Central memory CD8-positive, alpha-beta T cell (primary cell): ENCODE measurements at regions not wholly inside any gene's neighbourhood (a gene's known extent, or its start where the extent isn't known, plus 50 kb on each side); places are given as distances from the start of the nearest gene placed in this dataset.
"Not testable (repeated sequence)": the region's sequence is repeated elsewhere in the genome, so short reads cannot be mapped to it uniquely, and the experiment has no call there.

Experiments
- ATAC-seq: fragments of 150-1000 bp; cut with Tn5 transposase; replicated peaks from 2 replicates; pipeline ENCODE4 v1.10.0; 2022; ENCODE audit warnings: mild to moderate bottlenecking, moderate FRiP score, moderate number of reproducible peaks; ENCODE audit not compliant: poor library complexity, severe bottlenecking; ENCODE audit errors: extremely low read depth
- DNase-seq, 2 donors: peaks; one replicate each; pipeline ENCODE4 v3.0.0; 2021; ENCODE audit warnings: low spot score in 2 of 2
- H3K27ac Mint-ChIP-seq: one replicate; pipeline ENCODE4 v1.8.0; 2022; ENCODE audit warnings: low read depth, mild to moderate bottlenecking, moderate library complexity, mixed read lengths
- H3K27me3 Mint-ChIP-seq: one replicate; pipeline ENCODE4 v1.8.0; 2022; ENCODE audit warnings: mixed read lengths
- H3K36me3 Mint-ChIP-seq: one replicate; pipeline ENCODE4 v1.8.0; 2022; ENCODE audit warnings: mild to moderate bottlenecking, moderate library complexity, mixed read lengths; ENCODE audit not compliant: insufficient read depth
- H3K4me1 Mint-ChIP-seq: one replicate; pipeline ENCODE4 v1.8.0; 2022; ENCODE audit warnings: mixed read lengths
- H3K4me3 Mint-ChIP-seq: one replicate; pipeline ENCODE4 v1.8.0; 2022; ENCODE audit warnings: mild to moderate bottlenecking, moderate library complexity, mixed read lengths
- H3K9me3 Mint-ChIP-seq: one replicate; pipeline ENCODE4 v1.8.0; 2022; ENCODE audit warnings: mixed read lengths

DNA sequence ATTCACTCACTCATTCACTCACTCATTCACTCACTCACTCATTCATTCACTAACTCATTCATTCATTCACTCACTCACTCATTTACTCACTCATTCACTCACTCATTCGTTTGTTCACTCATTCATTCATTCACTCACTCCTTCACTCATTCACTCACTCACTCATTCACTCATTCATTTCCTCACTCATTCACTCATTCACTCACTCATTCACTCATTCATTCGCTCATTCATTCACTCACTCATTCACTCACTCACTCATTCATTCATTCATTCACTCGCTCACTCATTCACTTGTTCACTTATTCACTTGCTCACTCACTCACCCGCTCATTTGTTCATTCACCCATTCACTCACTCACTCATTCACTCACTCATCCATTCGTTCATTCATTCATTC, 140.2 kb upstream of the FOXD4L5 start:
- ATAC-seq, DNase-seq, H3K4me3 Mint-ChIP-seq, H3K27me3 Mint-ChIP-seq, H3K36me3 Mint-ChIP-seq, H3K4me1 Mint-ChIP-seq, H3K27ac Mint-ChIP-seq: not testable (repeated sequence)
- H3K9me3 Mint-ChIP-seq = peaks cover 23% of the 10 kb centered on the region

DNA sequence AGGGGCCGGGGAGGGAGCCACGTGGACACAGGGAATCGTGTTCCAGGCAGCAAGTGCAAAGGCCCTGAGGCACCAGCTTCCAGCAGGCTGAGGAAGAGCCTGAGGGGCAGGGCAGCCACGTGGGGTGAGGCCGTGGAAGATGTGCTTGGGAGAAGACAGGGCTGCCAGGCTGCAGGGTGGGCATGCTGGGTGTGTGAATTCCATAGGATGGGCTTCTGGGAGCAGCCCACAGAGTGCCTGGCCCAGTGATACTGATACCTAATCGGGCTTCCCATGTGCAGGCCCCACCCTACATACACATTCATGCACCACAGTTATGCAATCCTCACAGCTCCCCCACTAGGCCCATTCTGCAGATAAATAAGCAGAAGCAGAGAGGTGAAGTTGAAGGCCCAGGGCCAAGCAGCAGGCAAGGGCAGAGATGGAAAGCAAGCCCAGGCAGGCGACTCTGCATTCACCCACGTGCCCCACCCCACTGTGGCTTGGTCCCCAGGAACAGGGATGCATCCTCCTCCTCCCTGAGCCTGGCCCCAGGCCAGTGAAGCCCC, 139.5 kb upstream of the FOXD4L5 start:
- not testable (repeated sequence) for H3K27ac Mint-ChIP-seq, H3K4me1 Mint-ChIP-seq, H3K4me3 Mint-ChIP-seq, ATAC-seq, H3K36me3 Mint-ChIP-seq, DNase-seq, H3K27me3 Mint-ChIP-seq
- H3K9me3 Mint-ChIP-seq = peaks cover 23% of the 10 kb centered on the region

DNA sequence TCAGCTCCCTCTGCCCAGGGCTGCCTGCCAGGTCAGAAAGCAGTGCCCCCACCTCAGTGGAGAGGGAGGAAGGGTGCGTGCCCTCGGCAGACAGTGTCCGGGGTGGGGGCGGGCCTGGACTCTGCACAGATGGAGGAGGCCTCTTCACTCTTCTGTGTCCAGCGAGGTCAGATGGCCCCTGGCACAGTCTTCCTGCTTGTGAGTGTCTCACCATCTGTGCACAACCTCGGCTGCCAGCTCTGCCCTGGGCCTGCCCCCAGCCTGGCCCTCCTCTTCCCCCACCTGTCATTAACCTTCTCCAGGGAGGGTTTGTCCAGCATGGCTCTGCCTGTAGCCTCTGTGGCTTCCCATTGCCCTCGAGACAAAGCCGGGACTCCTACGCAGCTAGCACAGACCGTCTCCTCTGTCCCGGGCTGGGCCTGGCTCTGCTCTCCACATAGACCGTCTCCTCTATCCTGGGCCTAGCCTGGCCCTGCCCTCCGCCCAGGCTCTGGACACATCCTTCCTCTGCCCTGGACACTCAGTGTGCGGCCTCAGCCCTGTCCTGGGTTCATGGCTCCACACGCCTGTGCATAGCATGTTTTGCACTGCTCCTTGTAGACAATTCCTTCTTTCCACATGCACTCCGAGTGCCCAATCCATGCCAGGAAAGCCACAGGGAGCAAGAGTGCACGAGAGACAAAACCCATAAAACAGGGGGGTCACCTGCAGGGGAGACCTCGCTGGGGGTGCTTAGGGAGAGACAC, 138.9 kb upstream of the FOXD4L5 start:
- H3K4me3 Mint-ChIP-seq, H3K4me1 Mint-ChIP-seq, H3K36me3 Mint-ChIP-seq, H3K27me3 Mint-ChIP-seq, H3K27ac Mint-ChIP-seq, ATAC-seq, DNase-seq: not testable (repeated sequence)
- peaks cover 23% of the 10 kb centered on the region for H3K9me3 Mint-ChIP-seq

DNA sequence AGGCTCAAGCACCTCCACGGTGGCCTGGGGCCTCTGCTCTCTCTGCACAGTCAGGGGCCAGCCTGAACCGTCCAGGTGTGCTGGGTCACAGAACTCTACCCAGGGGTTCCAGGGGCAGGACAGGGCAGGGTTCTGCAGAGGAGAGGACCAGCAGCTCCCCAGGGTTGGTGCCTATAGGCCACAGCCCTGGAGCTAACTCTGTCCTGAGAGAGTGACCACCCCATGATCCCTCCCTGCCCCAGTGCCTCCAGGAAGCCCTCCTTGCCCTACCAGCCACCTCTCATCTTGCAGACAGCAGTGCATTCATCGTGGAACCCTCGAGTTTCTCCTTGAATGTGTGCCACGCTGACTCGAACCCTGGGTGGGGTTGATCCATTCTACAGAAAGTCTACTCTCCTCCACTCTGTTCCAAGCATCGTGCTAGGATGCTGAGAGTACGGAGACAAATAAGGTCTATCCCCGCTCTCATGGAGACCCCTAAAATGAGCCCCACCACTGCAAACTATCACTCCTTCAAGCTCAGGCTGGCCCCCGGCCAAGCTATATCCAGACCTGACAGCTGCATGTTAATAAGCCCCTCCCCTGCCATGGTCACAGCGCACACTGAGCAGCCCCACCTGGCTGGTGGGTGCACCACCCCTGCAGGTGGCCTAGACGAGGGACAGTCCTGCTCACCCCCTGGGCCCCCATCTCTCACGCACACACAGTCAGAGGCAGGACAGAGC, 138.1 kb upstream of the FOXD4L5 start:
- ATAC-seq, H3K4me1 Mint-ChIP-seq, DNase-seq, H3K27ac Mint-ChIP-seq, H3K4me3 Mint-ChIP-seq, H3K27me3 Mint-ChIP-seq, H3K36me3 Mint-ChIP-seq: not testable (repeated sequence)
- H3K9me3 Mint-ChIP-seq = peaks cover 23% of the 10 kb centered on the region

DNA sequence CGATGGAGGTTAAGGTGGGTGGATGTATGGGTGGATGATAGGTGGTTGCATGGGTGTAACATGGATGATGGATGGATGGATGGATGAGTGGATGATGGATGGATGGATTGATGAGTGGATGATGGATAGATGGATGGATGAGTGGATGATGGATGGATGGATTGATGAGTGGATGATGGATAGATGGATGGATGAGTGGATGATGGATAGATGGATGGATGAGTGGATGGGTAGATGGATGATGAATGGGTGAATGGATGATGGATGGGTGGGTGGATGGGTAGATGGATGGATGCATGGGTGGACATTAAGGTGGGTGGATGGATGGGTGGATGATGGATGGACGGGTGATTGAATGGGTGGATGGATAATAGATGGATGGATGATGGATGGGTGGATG, 136.5 kb upstream of the FOXD4L5 start:
- H3K27me3 Mint-ChIP-seq, H3K27ac Mint-ChIP-seq, H3K4me1 Mint-ChIP-seq, ATAC-seq, DNase-seq, H3K4me3 Mint-ChIP-seq, H3K36me3 Mint-ChIP-seq: not testable (repeated sequence)
- peaks cover 23% of the 10 kb centered on the region for H3K9me3 Mint-ChIP-seq

DNA sequence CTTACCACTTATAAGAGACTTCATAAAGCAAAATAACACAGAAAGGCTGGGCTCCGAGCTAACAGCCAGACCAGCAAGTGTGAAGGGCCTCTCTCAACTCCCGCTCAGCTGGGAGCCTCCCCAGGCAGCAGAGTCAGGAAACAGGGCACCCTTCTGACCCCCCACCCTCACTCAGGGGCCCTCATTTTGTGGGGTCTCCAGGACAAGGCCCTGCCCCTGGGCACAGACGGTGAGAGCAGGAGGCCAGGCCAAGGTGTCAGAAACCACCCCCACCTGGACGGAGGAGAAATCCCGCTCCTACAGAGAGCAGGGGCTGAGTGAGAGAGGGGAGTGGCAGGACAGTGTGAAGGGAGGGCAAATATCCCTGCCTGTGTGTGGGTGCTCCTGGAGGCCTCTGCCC, 135.8 kb upstream of the FOXD4L5 start:
- Mint-ChIP-seq H3K4me3 (no peak overlapping the region), H3K4me1 (no peaks in the 10 kb centered on the region), H3K27me3 (no peaks in the 10 kb centered on the region), H3K27ac (no peak overlapping the region), H3K36me3 (peaks cover 2% of the 10 kb centered on the region), H3K9me3 (peaks cover 21% of the 10 kb centered on the region)
- ATAC-seq = no peak
- DNase-seq = no peak

DNA sequence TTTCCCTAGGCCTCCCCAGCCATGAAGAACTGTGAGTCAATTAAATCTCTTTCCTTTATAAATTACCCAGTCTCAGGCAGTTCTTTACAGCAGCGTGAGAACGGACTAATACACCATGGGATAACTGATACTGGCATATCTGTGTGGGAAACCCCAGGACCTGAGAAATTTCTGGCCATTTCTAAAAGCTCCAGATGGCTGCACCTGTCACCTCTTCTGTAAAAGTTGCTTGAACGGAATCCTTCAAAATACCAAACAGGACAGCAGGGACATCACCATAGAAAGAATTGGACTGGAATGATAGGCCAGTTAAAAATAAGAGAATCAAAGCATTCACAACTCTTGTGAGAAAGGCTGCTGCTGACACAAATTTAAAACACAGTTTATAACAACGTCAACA, 134.0 kb upstream of the FOXD4L5 start:
- not testable (repeated sequence) for DNase-seq, H3K36me3 Mint-ChIP-seq, H3K4me1 Mint-ChIP-seq, H3K4me3 Mint-ChIP-seq, ATAC-seq, H3K27ac Mint-ChIP-seq, H3K27me3 Mint-ChIP-seq
- peaks cover 23% of the 10 kb centered on the region for H3K9me3 Mint-ChIP-seq

DNA sequence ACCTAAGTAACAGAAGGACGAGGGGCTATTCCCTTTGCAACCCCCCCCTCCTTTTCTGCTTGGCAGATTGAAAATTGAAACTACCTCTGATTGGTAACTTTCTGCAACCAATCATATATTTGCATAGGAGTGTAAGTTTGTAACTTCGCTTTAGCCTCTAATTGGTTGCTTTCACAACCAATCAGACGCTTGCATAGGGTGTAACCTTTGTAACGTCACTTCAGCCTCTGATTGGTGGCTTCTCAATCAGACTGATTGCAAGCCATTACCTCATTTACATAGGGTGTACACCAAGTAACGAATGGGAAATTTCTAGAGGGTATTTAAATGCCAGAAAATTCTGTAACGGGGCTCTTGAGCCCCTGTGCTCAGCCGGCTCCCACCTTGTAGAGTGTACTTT, 131.9 kb upstream of the FOXD4L5 start:
- H3K4me1 Mint-ChIP-seq, H3K4me3 Mint-ChIP-seq, H3K27ac Mint-ChIP-seq, DNase-seq, H3K27me3 Mint-ChIP-seq, ATAC-seq, H3K36me3 Mint-ChIP-seq: not testable (repeated sequence)
- H3K9me3 Mint-ChIP-seq = peaks cover 22% of the 10 kb centered on the region

DNA sequence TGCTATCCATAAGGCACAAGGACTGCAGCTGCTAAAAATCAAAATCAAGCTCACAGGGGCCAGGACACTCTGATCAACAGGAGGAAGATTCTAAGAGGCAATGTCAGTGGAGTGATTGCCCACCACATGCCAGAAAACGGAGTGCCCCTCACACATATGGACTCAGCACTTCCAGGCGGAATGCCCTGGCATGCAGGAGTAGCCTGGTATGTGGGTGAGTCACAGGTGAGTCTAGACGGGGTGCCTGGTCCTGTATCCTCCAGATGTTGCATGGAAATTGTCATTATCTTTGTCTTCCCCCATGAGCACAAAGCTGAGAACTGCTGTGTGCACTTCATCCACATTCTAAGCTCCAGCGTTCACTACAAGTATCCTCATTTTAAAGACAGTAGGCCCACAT, 129.2 kb upstream of the FOXD4L5 start:
- peaks cover 13% of the 10 kb centered on the region for H3K9me3 Mint-ChIP-seq
- H3K27ac Mint-ChIP-seq, H3K4me3 Mint-ChIP-seq, H3K36me3 Mint-ChIP-seq, DNase-seq, H3K27me3 Mint-ChIP-seq, H3K4me1 Mint-ChIP-seq, ATAC-seq: not testable (repeated sequence)

DNA sequence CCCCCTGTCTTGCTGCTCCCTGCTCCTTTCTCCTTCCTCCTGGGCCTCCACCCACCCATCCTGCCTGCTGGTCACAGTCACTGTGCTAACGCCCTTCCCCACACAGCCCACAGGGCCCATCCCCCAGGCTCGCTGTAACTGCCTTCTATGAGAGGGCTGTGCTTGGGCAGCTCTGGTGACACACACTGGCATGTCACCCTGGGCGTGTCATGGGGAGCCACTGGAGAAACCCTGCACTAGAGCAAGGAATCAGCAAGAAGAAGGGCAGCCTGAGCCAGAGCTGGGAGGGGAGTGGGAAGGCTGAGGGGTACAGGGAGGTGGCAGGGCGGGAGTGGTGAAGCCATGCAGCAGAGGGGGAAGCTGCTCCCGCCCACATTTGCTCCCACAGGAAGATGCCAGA, 128.4 kb upstream of the FOXD4L5 start:
- peaks cover 13% of the 10 kb centered on the region for H3K9me3 Mint-ChIP-seq
- not testable (repeated sequence) for H3K27ac Mint-ChIP-seq, ATAC-seq, DNase-seq, H3K4me1 Mint-ChIP-seq, H3K36me3 Mint-ChIP-seq, H3K4me3 Mint-ChIP-seq, H3K27me3 Mint-ChIP-seq

DNA sequence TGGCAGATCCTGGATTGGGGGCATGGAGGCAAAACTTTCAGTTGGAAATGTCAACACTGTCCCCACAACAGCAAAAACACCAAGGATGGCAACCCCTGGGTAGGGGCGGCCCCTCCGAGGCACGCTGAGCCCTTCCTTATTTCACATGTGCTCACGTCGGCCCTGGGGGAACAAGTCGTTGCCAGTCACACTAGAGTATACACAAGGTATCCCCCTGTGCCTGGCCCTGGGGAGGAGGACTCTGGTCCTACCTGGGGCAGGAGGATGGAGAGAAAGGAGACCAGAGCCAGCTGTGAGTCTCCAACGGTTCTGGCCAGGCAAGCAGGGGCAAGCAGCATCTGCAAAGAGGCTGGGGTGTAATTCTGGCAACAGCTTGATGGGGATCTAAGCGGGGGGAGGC, 126.9 kb upstream of the FOXD4L5 start:
- Mint-ChIP-seq H3K9me3 (peaks cover 23% of the 10 kb centered on the region), H3K36me3 (peaks cover 1% of the 10 kb centered on the region), H3K4me1 (no peaks in the 10 kb centered on the region), H3K27me3 (no peaks in the 10 kb centered on the region), H3K27ac (no peak overlapping the region), H3K4me3 (no peak overlapping the region)
- DNase-seq = no peak
- ATAC-seq = no peak

DNA sequence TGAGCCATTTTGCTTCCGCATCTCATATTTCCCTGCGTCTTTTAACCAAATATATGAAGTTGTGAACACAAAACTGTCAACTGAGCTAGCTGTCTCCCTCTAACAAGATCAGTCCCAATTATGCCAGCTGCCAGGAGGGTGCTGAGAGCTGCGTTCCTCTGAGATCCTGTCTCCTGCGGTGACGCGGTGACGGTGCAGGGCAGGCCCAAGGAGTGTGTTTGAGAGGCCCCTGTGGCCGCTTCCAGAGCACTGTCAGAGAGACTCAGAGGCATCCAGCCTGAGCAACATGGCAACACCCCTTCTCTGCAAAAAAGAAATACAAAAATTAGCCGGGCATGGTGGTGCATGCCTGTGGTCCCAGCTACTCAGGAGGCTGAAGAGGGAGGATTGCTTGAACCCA, 126.3 kb upstream of the FOXD4L5 start:
- no peak overlapping the region for H3K4me3 Mint-ChIP-seq

DNA sequence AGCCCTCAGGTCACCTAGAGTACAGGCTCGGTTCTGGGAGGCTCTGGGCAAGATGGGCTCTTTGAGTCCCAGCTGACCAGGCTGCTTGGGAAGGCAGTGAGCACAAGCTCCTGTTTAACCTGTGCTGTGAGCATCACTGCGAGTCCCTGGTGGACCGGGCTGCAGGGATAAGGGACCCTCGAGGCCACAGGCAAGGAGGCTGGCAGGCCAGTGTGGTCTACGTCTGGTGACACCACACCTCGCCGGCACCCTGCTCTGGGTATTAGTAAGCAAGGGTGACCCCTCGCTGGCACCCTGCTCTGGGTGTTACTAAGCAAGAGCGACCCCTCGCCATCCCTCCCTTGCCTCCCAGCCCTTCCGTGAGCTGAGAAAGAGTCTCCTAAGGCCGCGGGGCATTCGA, 125.9 kb upstream of the FOXD4L5 start:
- Mint-ChIP-seq H3K4me3 (no peak overlapping the region), H3K9me3 (peaks cover 23% of the 10 kb centered on the region), H3K27me3 (no peaks in the 10 kb centered on the region), H3K36me3 (peaks cover 1% of the 10 kb centered on the region), H3K4me1 (no peaks in the 10 kb centered on the region), H3K27ac (no peak overlapping the region)
- ATAC-seq (no peak), DNase-seq (no peak)

More for the DNA sequence above, 126.3 kb upstream of the FOXD4L5 start:
- H3K27ac Mint-ChIP-seq = no peak overlapping the region
- H3K36me3 Mint-ChIP-seq = peaks cover 1% of the 10 kb centered on the region
- no peak for DNase-seq
- no peaks in the 10 kb centered on the region for H3K4me1 Mint-ChIP-seq
- no peak for ATAC-seq
- H3K9me3 Mint-ChIP-seq = peaks cover 23% of the 10 kb centered on the region
- no peaks in the 10 kb centered on the region for H3K27me3 Mint-ChIP-seq
